A673 (cell line): ENCODE measurements at regions not wholly inside any gene's neighbourhood (a gene's known extent, or its start where the extent isn't known, plus 50 kb on each side); places are given as distances from the start of the nearest gene placed in this dataset.

ENCODE experiments used
- EZH2 ChIP-seq: fragments of 200-600 bp; sonication (generic); IDR thresholded peaks from 2 replicates; pipeline ENCODE4 v1.6.1; 2017; ENCODE audit warnings: borderline replicate concordance, low read depth, mild to moderate bottlenecking, mixed read lengths, antibody characterized with exemption, low read length; ENCODE audit not compliant: poor library complexity, severe bottlenecking
- TF ChIP-seq, protein P1 (sequence below): fragments of 300-800, 200-600 bp; sonication (generic); conservative IDR thresholded peaks from 2 replicates; pipeline ENCODE4 v1.5.1; 2017; ENCODE audit warnings: low read depth, mild to moderate bottlenecking, antibody characterized with exemption, low read length, moderate library complexity, mixed read lengths

- TF ChIP-seq, protein P1, sequence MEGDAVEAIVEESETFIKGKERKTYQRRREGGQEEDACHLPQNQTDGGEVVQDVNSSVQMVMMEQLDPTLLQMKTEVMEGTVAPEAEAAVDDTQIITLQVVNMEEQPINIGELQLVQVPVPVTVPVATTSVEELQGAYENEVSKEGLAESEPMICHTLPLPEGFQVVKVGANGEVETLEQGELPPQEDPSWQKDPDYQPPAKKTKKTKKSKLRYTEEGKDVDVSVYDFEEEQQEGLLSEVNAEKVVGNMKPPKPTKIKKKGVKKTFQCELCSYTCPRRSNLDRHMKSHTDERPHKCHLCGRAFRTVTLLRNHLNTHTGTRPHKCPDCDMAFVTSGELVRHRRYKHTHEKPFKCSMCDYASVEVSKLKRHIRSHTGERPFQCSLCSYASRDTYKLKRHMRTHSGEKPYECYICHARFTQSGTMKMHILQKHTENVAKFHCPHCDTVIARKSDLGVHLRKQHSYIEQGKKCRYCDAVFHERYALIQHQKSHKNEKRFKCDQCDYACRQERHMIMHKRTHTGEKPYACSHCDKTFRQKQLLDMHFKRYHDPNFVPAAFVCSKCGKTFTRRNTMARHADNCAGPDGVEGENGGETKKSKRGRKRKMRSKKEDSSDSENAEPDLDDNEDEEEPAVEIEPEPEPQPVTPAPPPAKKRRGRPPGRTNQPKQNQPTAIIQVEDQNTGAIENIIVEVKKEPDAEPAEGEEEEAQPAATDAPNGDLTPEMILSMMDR = no peak
- no peak for TF ChIP-seq EZH2
These were observed 92.6 kb downstream of the MTRR start for GRCh38 chr5:7961540-7961939.
